ENCODE measurements at regions not wholly inside any gene's neighbourhood (a gene's known extent, or its start where the extent isn't known, plus 50 kb on each side); places are given as distances from the start of the nearest gene placed in this dataset.

GRCh38 chr9:2923766-2924379 lies 80.0 kb upstream of the PUM3 start:
- no peak for TF ChIP-seq CTCF (IDR thresholded peaks at IDR 0.05; ENCODE audit: insufficient read depth, low read depth, low read length, missing control alignments)
- no peak for DNase-seq (ENCODE audit: low read depth)
- no peak overlapping the region for H3K4me3 ChIP-seq (ENCODE audit: low read depth, low read length)

GRCh38 chr9:2919347-2919746 lies 75.5 kb upstream of the PUM3 start:
- TF ChIP-seq CTCF (IDR thresholded peaks at IDR 0.05; ENCODE audit: insufficient read depth, low read depth, low read length, missing control alignments) = no peak
- no peak overlapping the region for H3K4me3 ChIP-seq (ENCODE audit: low read depth, low read length)
- no peak for DNase-seq (ENCODE audit: low read depth)

GRCh38 chr9:2916382-2916985 lies 72.6 kb upstream of the PUM3 start:
- no peak for TF ChIP-seq CTCF (IDR thresholded peaks at IDR 0.05; ENCODE audit: insufficient read depth, low read depth, low read length, missing control alignments)
- H3K4me3 ChIP-seq (ENCODE audit: low read depth, low read length) = no peak overlapping the region
- DNase-seq (ENCODE audit: low read depth) = no peak

GRCh38 chr9:2913026-2913425 lies 69.1 kb upstream of the PUM3 start:
- DNase-seq (ENCODE audit: low read depth) = no peak
- no peak for TF ChIP-seq CTCF (IDR thresholded peaks at IDR 0.05; ENCODE audit: insufficient read depth, low read depth, low read length, missing control alignments)
- no peak overlapping the region for H3K4me3 ChIP-seq (ENCODE audit: low read depth, low read length)

- H3K4me3 ChIP-seq (ENCODE audit: low read depth, low read length) = no peak overlapping the region
- DNase-seq (ENCODE audit: low read depth) = no peak
- TF ChIP-seq CTCF (IDR thresholded peaks at IDR 0.05; ENCODE audit: insufficient read depth, low read depth, low read length, missing control alignments) = no peak
These were observed 63.5 kb upstream of the PUM3 start for GRCh38 chr9:2907411-2907810.

GRCh38 chr9:2904242-2904930 lies 60.5 kb upstream of the PUM3 start:
- TF ChIP-seq CTCF (IDR thresholded peaks at IDR 0.05; ENCODE audit: insufficient read depth, low read depth, low read length, missing control alignments) = no peak
- no peak for DNase-seq (ENCODE audit: low read depth)
- H3K4me3 ChIP-seq (ENCODE audit: low read depth, low read length) = no peak overlapping the region

Measured in GM12865 (cell line).